CD1c-positive myeloid dendritic cell (primary cell): ENCODE measurements at regions not wholly inside any gene's neighbourhood (a gene's known extent, or its start where the extent isn't known, plus 50 kb on each side); places are given as distances from the start of the nearest gene placed in this dataset.
"Not testable (repeated sequence)": the region's sequence is repeated elsewhere in the genome, so short reads cannot be mapped to it uniquely, and the experiment has no call there.

Experiments
- DNase-seq: peaks from one replicate; pipeline ENCODE4 v3.0.0-alpha.2; 2016; ENCODE audit errors: extremely low spot score

DNA sequence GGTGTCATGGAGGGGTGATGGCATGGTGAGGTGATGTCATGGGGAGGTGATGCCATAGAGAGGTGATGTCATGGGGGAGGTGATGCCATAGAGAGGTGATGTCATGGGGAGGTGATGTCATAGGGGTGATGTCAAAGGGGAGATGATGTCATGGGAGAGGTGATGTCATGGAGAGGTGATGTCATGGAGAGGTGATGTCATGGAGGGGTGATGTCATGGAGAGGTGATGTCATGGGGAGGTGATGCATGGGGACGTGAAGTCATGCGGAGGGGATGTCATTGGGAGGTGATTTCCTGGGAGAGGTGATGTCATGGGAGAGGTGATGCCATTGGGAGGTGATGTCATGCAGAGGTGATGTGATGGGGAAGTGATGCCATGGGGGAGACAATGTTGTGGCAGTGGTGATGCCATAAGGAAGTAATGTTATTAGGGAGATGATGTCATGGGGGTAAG, 92.1 kb upstream of the C1orf174 start:
- DNase-seq: peak; percentile 4

DNA sequence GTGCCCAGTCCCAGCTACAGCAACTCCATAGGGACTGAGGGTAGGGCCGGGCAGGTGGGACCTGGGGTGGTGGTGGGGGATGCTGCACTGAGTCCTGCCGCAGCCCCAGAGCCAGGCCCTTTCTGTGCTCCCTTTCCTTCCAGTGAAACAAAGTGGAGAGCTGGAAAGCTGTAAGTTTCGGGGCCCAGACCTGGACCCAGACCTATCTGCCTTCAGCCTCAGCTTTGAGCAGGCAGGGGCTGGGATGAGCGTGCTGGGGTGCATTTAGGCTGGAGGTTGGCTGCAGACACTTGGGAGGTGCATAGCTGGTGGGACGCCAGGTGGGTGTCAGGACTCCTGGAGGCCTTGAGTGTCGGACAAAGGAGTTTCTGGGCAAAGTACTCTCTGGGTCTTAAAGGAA, 92.7 kb upstream of the C1orf174 start:
- DNase-seq: no peak

DNA sequence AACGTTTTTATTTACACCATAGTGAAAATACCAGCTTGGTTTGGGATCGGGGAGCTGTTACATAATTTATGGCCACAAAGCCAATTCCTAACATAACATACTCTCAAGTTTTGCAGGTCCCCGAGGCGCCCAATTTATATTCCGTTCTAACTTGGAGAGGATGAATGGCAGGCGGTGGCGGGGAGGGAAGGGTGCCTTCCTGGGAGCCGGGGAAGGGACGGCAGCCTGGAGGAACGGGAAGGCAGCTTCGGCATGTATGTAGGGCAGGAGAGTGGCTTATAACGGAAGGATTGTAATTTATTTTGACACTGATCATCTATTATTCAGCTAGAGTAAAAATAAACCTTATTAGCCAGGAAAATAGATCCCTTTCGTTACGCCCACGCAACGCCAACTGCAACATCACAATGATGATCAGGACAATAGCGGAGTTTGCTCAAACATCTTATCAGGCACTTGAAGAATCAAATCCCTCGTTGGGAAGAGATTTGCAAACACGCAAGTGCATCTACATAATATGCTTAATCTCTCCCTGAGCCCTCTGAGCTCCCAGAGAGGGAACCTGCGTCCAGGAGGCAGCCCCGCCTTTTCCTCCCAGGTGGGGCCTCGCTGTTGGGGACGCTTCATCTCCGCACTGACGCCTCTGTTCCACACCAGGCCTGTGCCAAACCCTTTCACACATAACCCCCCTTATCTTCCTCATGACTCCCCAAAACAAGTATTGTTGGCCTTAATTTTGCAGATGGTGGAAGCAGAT, 93.7 kb upstream of the C1orf174 start:
- no peak for DNase-seq

DNA sequence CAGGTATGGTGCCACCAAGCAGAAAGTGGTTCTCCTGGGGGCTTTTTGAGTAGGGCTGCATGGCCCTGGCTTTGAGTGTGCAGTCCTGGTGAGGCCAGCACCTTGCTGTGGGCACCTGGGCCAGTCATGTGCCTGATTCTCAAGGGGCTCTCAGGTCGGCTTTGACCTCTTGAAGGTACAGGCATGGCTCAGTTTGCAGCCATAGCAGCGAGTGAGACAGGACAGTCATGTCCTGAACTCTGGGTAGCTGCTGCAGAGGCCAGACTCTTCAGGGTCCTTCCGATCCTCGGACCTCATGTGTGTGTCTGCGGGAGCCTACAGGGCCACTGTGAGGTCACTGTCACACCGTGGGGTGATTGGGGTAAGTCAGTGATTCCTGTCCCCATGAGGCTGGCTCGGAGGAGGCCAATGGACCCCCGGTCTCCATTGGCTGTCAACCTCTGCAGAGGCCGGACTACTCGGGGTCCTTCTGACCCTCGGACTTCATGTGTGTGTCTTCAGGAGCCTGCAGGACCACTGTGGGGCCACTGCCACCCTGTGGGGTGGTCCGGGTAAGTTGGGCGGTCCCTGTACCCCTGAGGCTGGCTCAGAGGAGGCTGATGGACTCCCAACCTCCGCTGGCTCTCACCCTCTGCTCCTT, 95.2 kb upstream of the C1orf174 start:
- DNase-seq: no peak

DNA sequence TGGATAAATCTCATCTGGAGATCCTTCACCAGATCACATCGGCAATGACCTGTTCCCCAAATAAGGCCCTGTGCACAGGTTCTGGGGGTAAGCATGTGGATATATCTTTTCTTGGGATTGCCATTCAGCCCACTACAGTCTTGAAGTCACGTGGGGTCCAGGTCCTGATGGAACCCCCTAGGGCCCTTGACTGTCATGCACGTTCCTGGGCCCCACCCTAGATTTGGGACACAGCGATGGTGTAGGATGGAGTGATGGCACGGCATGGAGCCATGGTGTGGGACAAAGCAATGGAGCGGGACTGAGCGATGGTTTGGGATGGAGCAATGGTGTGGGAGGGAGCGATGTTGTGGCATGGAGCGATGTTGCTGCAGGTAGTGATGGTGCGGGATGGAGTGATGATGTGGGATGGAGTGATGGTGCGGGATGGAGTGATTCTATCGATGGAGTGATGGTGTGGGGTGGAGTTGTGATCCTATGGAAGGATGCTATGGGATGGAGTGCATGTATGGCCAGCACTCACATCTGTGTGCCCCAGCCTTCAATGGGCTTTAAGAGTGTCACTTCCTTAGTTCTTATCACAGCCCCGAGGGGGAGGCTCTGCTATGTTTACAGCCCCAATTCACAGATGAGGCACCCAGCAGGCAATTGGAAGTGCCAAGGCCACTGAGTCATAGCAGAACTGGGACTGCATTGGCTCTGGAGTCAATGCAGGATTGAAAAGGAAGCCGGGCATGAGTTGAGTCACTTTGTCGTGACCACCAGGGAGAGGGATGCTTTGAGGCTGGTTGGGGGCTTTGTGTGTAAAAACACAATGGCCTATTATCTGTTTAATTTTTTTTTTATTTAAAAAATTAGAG, 97.0 kb upstream of the C1orf174 start:
- DNase-seq: no peak

DNA sequence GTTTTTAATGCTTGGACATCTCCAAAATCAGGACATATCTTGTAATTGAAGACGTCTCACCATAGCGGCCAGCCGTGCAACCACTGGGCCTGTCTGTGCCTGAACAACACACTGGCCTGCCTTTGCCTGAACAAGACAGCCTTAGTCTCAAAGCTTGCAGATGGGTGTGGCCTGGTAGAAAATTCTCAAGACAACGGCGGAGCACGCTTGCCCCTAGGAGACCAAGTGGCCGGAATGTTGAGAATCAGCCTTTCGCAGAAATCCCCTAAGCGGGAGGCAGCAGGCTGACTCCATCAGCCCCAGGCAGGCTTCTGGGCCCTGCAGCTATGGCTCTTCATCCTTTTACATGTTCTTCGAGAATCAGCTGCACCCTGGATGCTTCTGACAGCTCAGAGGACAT, 98.0 kb upstream of the C1orf174 start:
- DNase-seq: no peak

DNA sequence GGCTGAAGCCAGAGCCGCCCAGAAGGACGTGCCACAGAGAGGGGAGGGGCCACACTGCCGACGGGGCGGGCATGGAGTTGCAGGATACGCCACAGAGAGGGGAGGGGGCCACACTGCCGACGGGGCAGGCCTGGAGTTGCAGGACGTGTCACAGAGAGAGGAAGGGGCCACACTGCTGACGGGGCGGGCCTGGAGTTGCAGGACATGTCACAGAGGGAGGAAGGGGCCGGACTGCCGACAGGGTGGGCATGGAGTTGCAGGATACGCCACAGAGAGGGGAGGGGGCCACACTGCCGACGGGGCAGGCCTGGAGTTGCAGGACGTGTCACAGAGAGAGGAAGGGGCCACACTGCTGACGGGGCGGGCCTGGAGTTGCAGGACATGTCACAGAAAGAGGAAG, 99.4 kb upstream of the C1orf174 start:
- DNase-seq: not testable (repeated sequence)

DNA sequence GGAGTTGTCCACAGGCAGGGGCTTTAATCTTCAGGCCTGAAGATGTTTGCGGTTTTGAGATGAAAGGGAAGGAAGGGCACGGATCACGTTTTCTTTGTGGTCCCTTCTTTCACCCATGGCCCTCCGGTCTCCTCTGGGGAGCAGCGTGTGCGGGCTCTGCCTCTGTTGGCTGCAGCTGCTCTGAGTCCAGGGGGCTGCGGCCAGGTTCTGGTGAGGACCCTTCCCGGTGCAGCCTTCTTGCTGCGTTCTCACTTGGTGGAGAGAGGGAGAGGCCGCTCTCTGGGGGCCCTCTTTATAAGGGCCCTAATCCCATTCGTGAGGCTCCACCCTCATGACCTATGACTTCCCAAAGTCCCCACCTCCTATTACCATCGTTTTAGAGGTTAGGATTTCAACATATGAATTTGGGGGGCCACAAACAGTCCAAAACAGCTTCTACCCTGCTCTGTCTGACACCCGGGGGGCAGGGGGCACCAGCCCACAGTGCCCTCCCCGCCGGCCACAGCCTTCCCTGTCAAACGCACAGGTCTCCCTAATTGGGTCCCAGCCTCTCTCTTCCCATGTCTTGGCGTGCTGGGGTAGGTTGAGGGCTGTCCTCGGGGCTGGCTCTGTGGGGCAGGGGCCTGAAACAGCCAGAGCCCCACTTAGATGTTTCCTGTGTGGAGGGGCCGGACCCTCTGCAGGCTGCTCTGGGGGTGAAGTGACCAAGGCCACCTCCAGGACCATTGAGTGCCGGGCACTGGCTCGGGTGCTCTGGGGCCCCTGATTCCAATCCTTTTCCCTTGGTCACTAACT, 100.1 kb upstream of the C1orf174 start:
- no peak for DNase-seq

DNA sequence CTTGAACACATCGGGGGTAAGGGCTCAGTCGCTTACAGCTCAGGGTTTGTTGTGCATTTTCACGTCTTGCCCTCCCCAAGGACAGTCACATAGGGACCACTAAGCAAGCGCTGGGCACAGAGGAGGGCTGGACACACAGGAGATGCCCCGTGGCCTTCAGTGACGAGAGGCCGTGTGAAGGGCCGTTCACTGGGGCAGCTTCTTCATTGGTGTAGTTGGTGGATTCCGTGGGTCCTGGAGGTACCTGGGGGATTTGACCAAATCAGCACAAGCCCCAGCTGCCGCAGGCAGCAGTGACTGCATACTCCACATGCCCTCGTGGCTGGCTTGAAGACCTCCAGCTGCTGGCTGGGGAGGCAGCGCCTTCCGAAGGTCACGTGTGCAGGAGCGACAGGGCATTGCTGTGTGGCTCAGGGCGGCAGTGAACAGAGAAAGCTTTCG, 100.8 kb upstream of the C1orf174 start:
- DNase-seq: no peak

DNA sequence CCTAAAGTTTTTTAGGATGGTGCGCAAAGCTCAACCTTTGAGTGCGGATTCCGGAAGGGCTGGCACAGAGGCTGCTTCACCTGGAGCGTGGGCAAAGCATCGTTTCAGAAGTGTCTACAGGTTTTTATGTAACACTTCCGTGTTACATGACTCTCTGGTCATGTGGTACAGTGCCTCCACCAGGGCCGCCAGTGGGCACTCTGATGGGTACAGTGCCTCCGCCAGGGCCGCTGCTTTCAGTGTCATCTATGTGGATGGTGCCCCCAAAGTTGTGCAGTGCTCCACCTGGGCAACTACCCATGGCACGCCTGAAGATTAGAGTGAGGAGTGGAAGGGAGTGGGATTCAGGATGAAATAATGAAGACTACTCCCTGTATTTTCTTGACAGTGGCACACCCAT, 101.4 kb upstream of the C1orf174 start:
- DNase-seq: no peak

DNA sequence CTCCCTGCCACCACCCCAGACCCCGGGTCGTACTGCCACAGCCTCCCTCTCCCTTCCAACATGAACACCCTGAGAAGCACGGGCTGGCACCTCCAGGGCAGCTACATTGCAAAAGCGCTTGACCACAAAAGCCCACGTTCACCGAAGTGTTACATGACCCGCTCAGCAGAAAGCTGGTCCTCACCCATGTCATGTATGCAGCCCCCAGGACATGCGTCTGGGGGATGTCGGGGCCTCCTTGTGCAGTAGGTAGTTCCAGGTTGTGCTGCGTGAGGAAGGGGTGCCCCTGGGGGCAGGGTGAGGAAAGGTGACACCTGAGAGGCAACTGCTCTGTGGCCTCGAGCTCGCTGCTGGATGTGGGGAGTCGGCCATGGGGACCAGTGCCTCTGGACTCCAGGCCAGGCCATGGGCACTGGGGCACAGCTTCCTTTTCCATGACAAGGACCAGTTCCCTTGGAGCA, 102.0 kb upstream of the C1orf174 start:
- DNase-seq: no peak

DNA sequence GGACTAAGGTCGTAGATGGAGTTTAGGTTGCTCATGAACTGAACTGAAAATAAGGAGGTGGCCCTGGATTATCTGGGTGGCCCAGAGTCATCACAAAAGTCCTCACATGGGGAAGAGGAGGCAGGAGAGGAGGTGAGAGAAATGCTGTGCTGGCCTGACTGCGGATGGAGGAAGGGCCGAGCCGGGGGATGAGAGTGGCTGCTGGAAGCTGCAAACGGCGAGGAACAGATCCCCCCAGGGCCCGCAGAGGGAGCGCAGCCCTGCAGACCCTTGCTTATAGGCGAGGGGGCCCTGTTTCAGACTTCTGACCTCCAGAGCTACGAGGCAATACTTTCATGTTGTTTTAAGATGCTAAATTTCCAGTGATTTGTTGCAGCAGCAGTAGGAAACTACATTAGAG, 102.7 kb upstream of the C1orf174 start:
- no peak for DNase-seq

DNA sequence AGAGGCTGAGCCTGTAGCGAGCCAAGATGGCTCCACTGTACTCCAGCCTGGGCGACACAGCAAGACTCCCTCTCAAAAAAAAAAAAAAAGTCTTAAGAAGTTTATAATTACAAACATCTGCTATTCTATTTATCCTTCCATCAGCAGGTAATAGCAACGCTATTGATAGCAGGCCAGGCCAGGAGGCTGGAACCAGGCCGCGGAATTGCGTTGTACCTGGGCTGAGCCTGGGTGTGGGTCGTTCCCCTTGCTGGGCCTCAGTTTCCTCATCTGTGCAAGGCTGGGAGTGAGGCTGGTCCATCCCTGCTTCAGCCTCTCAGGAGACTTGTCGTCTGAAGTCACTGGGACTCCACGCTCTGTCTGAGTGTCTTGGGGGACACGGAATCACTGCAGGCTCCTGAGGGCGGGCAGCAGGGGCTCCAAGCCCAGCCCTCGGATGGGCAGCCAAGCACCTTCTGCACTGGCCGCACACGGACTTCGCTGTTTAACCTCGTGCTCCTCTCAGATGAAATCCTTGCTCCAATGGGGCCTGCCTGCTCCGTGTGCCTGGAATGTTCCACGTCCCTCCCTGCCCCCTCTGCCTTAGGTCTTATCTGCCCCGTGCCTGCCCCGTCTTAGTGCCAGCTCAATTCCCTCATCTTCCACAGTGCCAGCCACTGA, 103.9 kb upstream of the C1orf174 start:
- no peak for DNase-seq

DNA sequence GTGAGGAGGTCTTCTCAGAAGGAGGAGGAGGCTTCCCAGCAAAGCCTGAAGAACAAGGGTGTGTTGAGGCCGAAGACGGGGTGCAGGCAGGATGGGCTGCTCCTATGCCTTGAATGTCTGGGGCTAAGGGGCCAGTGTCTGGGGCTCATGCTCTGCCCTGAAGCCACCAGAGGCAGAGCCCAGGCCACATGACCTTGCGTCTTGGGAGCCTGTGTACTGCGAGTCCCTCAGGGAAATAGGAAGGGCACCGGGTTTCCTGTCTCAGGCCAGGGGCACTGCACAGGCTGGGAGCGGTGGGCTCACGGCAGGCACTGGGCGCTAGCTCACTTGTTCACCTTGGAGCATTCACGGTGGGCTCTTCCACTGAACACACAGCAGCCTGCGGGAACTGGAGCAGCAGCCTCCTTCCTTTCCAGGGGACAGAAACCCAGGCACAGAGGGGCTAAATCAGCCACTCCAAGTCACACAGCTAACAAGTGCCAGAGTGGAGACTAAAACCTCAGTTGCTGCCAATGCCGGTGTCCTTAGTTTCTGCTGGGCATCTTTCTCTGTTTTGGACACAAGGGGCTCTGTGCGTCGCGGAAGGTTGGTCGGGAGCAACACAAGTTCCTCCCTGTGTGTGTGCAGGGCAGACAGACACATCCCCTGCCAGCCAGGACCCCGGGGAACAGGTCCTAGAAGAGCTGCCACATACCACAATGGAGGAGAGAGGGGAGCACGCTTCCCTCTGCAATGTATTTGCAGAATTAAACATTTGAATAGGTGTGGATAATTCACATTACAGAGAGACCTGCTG, 104.8 kb upstream of the C1orf174 start:
- DNase-seq: no peak

DNA sequence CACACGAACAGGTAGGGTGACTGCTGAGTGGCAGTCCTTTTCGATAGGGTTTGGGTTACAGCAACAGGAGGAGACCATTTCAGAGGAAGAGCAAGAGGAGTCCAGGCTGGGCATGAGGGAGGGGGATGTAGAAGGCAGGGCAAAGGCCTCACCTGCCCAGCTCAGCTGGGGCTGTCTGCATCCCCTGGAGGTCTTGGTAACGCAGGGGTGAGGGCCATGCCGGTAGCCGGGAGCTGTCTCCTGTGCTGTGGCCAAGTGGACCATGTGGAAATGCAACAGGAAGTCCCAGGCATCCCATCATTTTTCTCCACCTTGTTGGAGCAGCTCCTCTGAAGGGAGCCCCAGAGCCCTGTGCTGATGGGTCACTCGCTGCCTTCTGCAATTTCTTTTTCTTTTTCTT, 105.4 kb upstream of the C1orf174 start:
- DNase-seq: no peak

DNA sequence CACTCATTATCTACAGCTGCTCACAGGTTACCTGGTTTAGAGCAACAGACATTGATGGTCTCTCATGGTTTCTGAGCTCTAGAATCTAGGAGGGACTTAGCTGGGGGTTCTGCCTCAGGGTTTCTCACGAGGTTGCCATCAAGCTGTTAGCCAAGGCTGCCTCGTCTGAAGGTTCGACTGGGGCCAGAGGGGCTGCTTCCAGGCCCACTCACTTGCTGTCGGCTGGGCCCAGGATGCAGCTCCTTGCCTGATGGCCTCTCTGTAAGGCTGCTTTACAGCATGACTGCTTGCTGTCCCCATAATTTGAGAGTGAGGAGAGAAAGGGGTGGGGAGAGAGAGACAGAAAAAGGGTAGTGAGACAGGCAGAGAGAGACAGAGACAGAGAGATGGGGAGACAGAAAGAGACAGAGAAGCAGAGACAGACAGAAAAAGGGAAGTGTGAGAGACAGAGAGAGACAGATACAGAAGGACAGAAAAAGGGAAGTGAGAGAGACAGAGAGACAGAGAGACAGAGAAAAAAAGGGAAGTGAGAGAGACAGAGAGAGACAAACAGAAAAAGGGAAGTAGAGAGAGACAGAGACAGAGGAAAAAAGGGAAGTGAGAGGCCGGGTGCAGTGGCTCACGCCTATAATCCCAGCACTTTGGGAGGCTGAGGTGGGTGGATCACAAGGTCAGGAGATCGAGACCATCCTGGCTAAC, 106.8 kb upstream of the C1orf174 start:
- DNase-seq: peak; percentile 60

DNA sequence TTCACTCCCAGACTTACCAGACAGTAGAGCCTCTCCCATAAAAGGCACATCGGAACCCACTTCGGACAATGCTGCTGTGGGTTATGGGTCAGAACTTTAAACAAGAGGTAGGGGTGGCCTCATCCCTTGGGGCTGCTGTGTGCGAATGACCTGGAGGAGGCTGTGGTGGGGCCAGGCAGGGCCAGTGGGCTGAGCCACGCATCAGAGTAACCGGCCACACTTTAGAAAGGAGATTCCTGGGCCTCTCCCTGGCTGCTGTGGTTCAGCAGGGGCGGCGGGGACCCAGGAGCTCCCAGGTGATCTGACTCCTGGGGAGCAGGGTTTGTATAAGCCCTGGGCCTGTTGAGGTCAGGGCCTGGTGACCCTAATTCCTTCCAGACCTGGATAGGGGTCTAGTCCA, 110.2 kb upstream of the C1orf174 start:
- DNase-seq: no peak

DNA sequence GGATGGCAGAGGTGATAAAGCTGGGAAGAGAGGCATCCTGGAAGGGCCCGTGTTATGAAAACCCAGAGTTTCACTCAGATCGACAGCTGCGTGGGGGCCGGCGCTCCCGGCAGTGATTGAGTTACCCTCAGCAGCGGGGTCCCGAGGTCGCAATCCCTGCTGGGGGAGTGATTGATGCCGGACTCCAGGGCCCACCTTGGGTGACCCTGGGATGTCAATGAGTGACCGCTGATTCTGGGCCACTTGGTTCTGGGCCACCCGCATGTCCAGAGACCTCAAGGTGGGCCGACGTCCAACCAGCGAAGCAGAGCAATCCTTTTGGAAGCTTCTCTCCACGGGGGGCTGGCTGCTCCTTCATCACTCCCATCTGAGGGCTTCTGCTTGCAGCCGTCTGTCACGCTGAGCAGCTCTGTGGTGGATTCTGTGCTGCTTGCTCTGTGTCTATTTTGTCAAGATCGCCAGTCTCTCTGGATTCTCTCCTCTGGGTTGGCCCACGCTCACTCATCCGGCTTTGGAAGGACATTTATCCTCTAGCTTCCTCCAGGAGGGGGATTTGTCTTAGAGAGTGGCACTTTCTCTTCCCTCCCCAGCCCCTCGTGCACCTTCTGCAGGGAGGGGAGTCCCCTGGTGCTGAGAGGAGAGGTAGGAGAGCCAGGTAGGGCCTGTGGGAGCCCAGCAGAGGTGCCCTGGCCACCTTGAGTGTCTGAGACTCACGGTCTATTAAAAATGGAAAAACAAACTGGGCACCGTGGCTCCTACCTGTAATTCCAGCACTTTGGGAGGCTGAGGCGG, 110.9 kb upstream of the C1orf174 start:
- no peak for DNase-seq
